GM23338 (cell line): ENCODE measurements at regions not wholly inside any gene's neighbourhood (a gene's known extent, or its start where the extent isn't known, plus 50 kb on each side); places are given as distances from the start of the nearest gene placed in this dataset.

Experiments
- CREB1 ChIP-seq: fragments of 250-450 bp; sonication (Bioruptor Pico); IDR thresholded peaks from 2 replicates; pipeline ENCODE4 v1.5.0; 2020; ENCODE audit warnings: low read depth, mild to moderate bottlenecking, moderate library complexity
- ETS1 ChIP-seq: IDR thresholded peaks from 2 replicates; pipeline ENCODE4 v1.6.1; 2016; ENCODE audit warnings: antibody characterized with exemption
- EZH2 ChIP-seq: fragments of 200-600 bp; sonication (generic); IDR thresholded peaks from one replicate; pipeline ENCODE4 v1.8.0; 2017; ENCODE audit warnings: antibody characterized with exemption, mild to moderate bottlenecking, low read depth; ENCODE audit not compliant: unreplicated experiment
- EZH2phosphoT487 ChIP-seq: fragments of 200-600 bp; sonication (generic); IDR thresholded peaks from one replicate; pipeline ENCODE4 v1.8.1; 2018; ENCODE audit warnings: antibody characterized with exemption; ENCODE audit not compliant: unreplicated experiment
- JUNB ChIP-seq: IDR thresholded peaks from one replicate; pipeline ENCODE4 v1.6.1; 2016; ENCODE audit warnings: antibody characterized with exemption; ENCODE audit not compliant: unreplicated experiment
- NANOG ChIP-seq: IDR thresholded peaks from 2 replicates; pipeline ENCODE4 v1.6.1; 2016; ENCODE audit warnings: antibody characterized with exemption, borderline replicate concordance
- POLR2AphosphoS5 ChIP-seq: IDR thresholded peaks from 2 replicates; pipeline ENCODE4 v1.6.1; 2016; ENCODE audit warnings: antibody characterized with exemption, low read depth
- REST ChIP-seq: IDR thresholded peaks from one replicate; pipeline ENCODE4 v1.6.1; 2018; ENCODE audit warnings: antibody characterized with exemption; ENCODE audit not compliant: unreplicated experiment
- STAT1 ChIP-seq: IDR thresholded peaks from one replicate; pipeline ENCODE4 v1.6.1; 2016; ENCODE audit warnings: antibody characterized with exemption; ENCODE audit not compliant: unreplicated experiment
- ZNF114 ChIP-seq: fragments of 250-450 bp; sonication (Bioruptor Pico); IDR thresholded peaks from 2 replicates; pipeline ENCODE4 v1.5.0; 2020; ENCODE audit warnings: mild to moderate bottlenecking, moderate library complexity
- ZNF331 ChIP-seq: fragments of 250-450 bp; sonication (Bioruptor Pico); IDR thresholded peaks from 2 replicates; pipeline ENCODE4 v1.5.0; 2020; ENCODE audit warnings: low read depth, mild to moderate bottlenecking, moderate library complexity
- TF ChIP-seq, protein P1 (sequence below), 2 experiments: fragments of 200-600 bp in 1 of 2; sonication (generic) in 1 of 2; conservative IDR thresholded peaks; 2 replicates each; pipeline versions ENCODE4 v1.5.1 to v1.6.1; 2016 to 2017; ENCODE audit warnings: antibody characterized with exemption in 2 of 2, low read depth in 2 of 2, mild to moderate bottlenecking in 2 of 2, moderate library complexity in 1 of 2
- TF ChIP-seq, protein P2 (sequence below): fragments of 250-450 bp; sonication (Bioruptor Pico); IDR thresholded peaks from 2 replicates; pipeline ENCODE4 v1.5.0; 2020; ENCODE audit warnings: mild to moderate bottlenecking, moderate library complexity

- TF ChIP-seq POLR2AphosphoS5 (no peak), CREB1 (CRISPR knock-in tag) (no peak), EZH2 (no peak), JUNB (no peak), REST (no peak), EZH2phosphoT487 (no peak), NANOG (no peak), STAT1 (no peak), ETS1 (no peak), ZNF331 (no peak), ZNF114 (CRISPR knock-in tag) (no peak)
- TF ChIP-seq, protein P1, sequence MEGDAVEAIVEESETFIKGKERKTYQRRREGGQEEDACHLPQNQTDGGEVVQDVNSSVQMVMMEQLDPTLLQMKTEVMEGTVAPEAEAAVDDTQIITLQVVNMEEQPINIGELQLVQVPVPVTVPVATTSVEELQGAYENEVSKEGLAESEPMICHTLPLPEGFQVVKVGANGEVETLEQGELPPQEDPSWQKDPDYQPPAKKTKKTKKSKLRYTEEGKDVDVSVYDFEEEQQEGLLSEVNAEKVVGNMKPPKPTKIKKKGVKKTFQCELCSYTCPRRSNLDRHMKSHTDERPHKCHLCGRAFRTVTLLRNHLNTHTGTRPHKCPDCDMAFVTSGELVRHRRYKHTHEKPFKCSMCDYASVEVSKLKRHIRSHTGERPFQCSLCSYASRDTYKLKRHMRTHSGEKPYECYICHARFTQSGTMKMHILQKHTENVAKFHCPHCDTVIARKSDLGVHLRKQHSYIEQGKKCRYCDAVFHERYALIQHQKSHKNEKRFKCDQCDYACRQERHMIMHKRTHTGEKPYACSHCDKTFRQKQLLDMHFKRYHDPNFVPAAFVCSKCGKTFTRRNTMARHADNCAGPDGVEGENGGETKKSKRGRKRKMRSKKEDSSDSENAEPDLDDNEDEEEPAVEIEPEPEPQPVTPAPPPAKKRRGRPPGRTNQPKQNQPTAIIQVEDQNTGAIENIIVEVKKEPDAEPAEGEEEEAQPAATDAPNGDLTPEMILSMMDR (conservative IDR thresholded peaks at IDR 0.05; ENCODE audit: low read depth in 2 of 2), result no peak
- TF ChIP-seq, protein P2, sequence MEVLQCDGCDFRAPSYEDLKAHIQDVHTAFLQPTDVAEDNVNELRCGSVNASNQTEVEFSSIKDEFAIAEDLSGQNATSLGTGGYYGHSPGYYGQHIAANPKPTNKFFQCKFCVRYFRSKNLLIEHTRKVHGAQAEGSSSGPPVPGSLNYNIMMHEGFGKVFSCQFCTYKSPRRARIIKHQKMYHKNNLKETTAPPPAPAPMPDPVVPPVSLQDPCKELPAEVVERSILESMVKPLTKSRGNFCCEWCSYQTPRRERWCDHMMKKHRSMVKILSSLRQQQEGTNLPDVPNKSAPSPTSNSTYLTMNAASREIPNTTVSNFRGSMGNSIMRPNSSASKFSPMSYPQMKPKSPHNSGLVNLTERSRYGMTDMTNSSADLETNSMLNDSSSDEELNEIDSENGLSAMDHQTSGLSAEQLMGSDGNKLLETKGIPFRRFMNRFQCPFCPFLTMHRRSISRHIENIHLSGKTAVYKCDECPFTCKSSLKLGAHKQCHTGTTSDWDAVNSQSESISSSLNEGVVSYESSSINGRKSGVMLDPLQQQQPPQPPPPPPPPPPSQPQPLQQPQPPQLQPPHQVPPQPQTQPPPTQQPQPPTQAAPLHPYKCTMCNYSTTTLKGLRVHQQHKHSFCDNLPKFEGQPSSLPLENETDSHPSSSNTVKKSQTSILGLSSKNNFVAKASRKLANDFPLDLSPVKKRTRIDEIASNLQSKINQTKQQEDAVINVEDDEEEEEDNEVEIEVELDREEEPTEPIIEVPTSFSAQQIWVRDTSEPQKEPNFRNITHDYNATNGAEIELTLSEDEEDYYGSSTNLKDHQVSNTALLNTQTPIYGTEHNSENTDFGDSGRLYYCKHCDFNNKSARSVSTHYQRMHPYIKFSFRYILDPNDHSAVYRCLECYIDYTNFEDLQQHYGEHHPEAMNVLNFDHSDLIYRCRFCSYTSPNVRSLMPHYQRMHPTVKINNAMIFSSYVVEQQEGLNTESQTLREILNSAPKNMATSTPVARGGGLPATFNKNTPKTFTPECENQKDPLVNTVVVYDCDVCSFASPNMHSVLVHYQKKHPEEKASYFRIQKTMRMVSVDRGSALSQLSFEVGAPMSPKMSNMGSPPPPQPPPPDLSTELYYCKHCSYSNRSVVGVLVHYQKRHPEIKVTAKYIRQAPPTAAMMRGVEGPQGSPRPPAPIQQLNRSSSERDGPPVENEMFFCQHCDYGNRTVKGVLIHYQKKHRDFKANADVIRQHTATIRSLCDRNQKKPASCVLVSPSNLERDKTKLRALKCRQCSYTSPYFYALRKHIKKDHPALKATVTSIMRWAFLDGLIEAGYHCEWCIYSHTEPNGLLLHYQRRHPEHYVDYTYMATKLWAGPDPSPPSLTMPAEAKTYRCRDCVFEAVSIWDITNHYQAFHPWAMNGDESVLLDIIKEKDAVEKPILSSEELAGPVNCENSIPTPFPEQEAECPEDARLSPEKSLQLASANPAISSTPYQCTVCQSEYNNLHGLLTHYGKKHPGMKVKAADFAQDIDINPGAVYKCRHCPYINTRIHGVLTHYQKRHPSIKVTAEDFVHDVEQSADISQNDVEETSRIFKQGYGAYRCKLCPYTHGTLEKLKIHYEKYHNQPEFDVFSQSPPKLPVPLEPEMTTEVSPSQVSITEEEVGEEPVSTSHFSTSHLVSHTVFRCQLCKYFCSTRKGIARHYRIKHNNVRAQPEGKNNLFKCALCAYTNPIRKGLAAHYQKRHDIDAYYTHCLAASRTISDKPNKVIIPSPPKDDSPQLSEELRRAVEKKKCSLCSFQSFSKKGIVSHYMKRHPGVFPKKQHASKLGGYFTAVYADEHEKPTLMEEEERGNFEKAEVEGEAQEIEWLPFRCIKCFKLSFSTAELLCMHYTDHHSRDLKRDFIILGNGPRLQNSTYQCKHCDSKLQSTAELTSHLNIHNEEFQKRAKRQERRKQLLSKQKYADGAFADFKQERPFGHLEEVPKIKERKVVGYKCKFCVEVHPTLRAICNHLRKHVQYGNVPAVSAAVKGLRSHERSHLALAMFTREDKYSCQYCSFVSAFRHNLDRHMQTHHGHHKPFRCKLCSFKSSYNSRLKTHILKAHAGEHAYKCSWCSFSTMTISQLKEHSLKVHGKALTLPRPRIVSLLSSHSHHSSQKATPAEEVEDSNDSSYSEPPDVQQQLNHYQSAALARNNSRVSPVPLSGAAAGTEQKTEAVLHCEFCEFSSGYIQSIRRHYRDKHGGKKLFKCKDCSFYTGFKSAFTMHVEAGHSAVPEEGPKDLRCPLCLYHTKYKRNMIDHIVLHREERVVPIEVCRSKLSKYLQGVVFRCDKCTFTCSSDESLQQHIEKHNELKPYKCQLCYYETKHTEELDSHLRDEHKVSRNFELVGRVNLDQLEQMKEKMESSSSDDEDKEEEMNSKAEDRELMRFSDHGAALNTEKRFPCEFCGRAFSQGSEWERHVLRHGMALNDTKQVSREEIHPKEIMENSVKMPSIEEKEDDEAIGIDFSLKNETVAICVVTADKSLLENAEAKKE (CRISPR knock-in tag), result no peak
Observed at GRCh38 chr6:23875006-23875405, 251.0 kb upstream of the NRSN1 start.
